C4-2B (cell line): ENCODE measurements at regions not wholly inside any gene's neighbourhood (a gene's known extent, or its start where the extent isn't known, plus 50 kb on each side); places are given as distances from the start of the nearest gene placed in this dataset.

ENCODE experiments used
- CTCF ChIP-seq: fragments of 450-650 bp; conservative IDR thresholded peaks from 2 replicates; pipeline ENCODE4 v1.5.1; 2017; ENCODE audit warnings: mild to moderate bottlenecking
- ZFX ChIP-seq: fragments of 450-650 bp; IDR thresholded peaks from 2 replicates; pipeline ENCODE4 v1.6.1; 2017

GRCh38 chr17:5809580-5810188, 225.4 kb upstream of the NLRP1 start:
- TF ChIP-seq CTCF (no peak), ZFX (no peak)
